ENCODE measurements at regions not wholly inside any gene's neighbourhood (a gene's known extent, or its start where the extent isn't known, plus 50 kb on each side); places are given as distances from the start of the nearest gene placed in this dataset.

GRCh38 chr2:215702116-215702902 is 266.4 kb upstream of the FN1 start:
- peaks cover 3% of the 10 kb centered on the region for H3K9me3 Mint-ChIP-seq (ENCODE audit: low read depth)
- CTCF ChIA-PET = no interaction called here
- H3K36me3 Mint-ChIP-seq (ENCODE audit: low read depth) = no peaks in the 10 kb centered on the region
- no peak overlapping the region for H3K4me3 Mint-ChIP-seq
- DNase-seq (no peak), ATAC-seq (no peak)
- no peak overlapping the region for H3K27ac Mint-ChIP-seq
- POLR2A ChIA-PET = no interaction called here
- H3K27me3 Mint-ChIP-seq = no peaks in the 10 kb centered on the region
- intact Hi-C loops (cut with DNase I, micrococcal nuclease) = loop anchor here in 1 of 2 experiments (5.0 kb wide), 1 partner anchor 745 kb away; no protein-coding TSS in a partner anchor
- no peaks in the 10 kb centered on the region for H3K4me1 Mint-ChIP-seq

- no peak for ATAC-seq
- Mint-ChIP-seq H3K27ac (no peak overlapping the region), H3K27me3 (no peaks in the 10 kb centered on the region), H3K4me1 (no peaks in the 10 kb centered on the region), H3K4me3 (no peak overlapping the region), H3K36me3 (ENCODE audit: low read depth) (no peaks in the 10 kb centered on the region), H3K9me3 (ENCODE audit: low read depth) (peaks cover 5% of the 10 kb centered on the region)
- ChIA-PET POLR2A (no interaction called here), CTCF (interaction anchor here (0.9 to 1.2 kb wide), 2 partner anchors 10 to 218 kb away, joined by 3 to 4 read pairs; no protein-coding TSS in a partner anchor)
- DNase-seq = no peak
- intact Hi-C loops (cut with DNase I, micrococcal nuclease) = loop anchor here in 1 of 2 experiments (5.0 kb wide), 1 partner anchor 743 kb away; no protein-coding TSS in a partner anchor
Measured at GRCh38 chr2:215699700-215700538, 264.1 kb upstream of the FN1 start.

DNA sequence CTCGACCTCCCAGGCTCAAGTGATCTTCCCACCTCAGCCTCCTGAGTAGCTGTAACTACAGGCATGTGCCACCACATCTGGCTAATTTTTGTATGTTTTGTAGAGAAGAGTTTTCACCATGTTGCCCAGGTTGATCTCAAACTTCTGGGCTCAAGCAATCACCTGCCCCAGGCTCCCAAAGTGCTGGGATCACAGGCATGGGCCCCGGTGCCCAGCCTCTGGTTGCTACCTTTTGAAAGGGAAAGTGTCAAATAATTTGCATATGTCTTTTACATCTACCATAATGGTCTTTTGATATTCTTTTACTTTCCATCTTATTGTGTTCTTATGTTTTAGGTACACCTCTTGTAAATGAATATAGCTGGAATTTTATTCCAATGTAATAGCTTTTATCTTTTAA is 263.1 kb upstream of the FN1 start:
- no peak for DNase-seq
- Mint-ChIP-seq H3K36me3 (ENCODE audit: low read depth) (no peaks in the 10 kb centered on the region), H3K4me1 (no peaks in the 10 kb centered on the region), H3K9me3 (ENCODE audit: low read depth) (peaks cover 5% of the 10 kb centered on the region), H3K27ac (no peak overlapping the region), H3K4me3 (no peak overlapping the region), H3K27me3 (no peaks in the 10 kb centered on the region)
- intact Hi-C loops (cut with DNase I, micrococcal nuclease) = no loop called here
- CTCF ChIA-PET = interaction anchor here (0.9 to 1.2 kb wide), 2 partner anchors 11 to 219 kb away, joined by 3 to 4 read pairs; no protein-coding TSS in a partner anchor
- no peak for ATAC-seq
- POLR2A ChIA-PET = no interaction called here

- Mint-ChIP-seq H3K27ac (no peak overlapping the region), H3K4me1 (no peaks in the 10 kb centered on the region), H3K27me3 (peaks cover 2% of the 10 kb centered on the region), H3K9me3 (ENCODE audit: low read depth) (peaks cover 5% of the 10 kb centered on the region), H3K36me3 (ENCODE audit: low read depth) (no peaks in the 10 kb centered on the region), H3K4me3 (no peak overlapping the region)
- DNase-seq (no peak), ATAC-seq (no peak)
- ChIA-PET POLR2A (no interaction called here), CTCF (interaction anchor here (1.2 kb wide), 1 partner anchor 220 kb away, joined by 3 read pairs; no protein-coding TSS in a partner anchor)
- intact Hi-C loops (cut with DNase I, micrococcal nuclease) = no loop called here
Measured at GRCh38 chr2:215698566-215698965, 262.7 kb upstream of the FN1 start.

- ATAC-seq (no peak), DNase-seq (no peak)
- ChIA-PET POLR2A (no interaction called here), CTCF (no interaction called here)
- H3K4me3 Mint-ChIP-seq = no peak overlapping the region
- H3K9me3 Mint-ChIP-seq (ENCODE audit: low read depth) = peaks cover 5% of the 10 kb centered on the region
- H3K4me1 Mint-ChIP-seq = no peaks in the 10 kb centered on the region
- no peaks in the 10 kb centered on the region for H3K36me3 Mint-ChIP-seq (ENCODE audit: low read depth)
- peaks cover 6% of the 10 kb centered on the region for H3K27me3 Mint-ChIP-seq
- intact Hi-C loops (cut with DNase I, micrococcal nuclease) = no loop called here
- H3K27ac Mint-ChIP-seq = no peak overlapping the region
Measured at GRCh38 chr2:215697496-215697895, 261.6 kb upstream of the FN1 start.

- no peak overlapping the region for H3K4me3 Mint-ChIP-seq
- no peak overlapping the region for H3K27ac Mint-ChIP-seq
- peaks cover 6% of the 10 kb centered on the region for H3K27me3 Mint-ChIP-seq
- DNase-seq (no peak), ATAC-seq (no peak)
- no peaks in the 10 kb centered on the region for H3K4me1 Mint-ChIP-seq
- ChIA-PET POLR2A (no interaction called here), CTCF (no interaction called here)
- peaks cover 5% of the 10 kb centered on the region for H3K9me3 Mint-ChIP-seq (ENCODE audit: low read depth)
- no peaks in the 10 kb centered on the region for H3K36me3 Mint-ChIP-seq (ENCODE audit: low read depth)
- intact Hi-C loops (cut with DNase I, micrococcal nuclease) = no loop called here
Measured at GRCh38 chr2:215697003-215697402, 261.1 kb upstream of the FN1 start.

DNA sequence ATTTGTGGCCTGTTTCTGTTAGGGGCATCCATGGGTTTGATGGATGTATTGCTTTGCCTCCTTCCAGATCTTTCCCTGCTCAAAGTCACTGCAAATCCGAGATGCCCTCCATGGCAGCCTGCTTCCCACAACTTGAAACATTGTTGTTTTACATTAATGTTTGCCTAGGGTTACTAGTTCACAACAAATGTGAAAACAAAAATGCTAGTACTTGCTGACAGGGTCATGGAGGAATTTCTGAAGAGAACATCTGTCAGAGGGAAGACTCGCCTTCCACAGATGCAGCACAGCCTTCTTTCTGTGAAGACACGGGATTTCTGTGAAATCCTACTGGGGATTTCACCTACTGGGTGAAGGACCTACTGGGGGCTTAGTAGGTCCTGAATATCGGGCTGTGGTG is 260.0 kb upstream of the FN1 start:
- Mint-ChIP-seq H3K4me1 (no peaks in the 10 kb centered on the region), H3K36me3 (ENCODE audit: low read depth) (no peaks in the 10 kb centered on the region), H3K27me3 (peaks cover 6% of the 10 kb centered on the region), H3K4me3 (no peak overlapping the region), H3K9me3 (ENCODE audit: low read depth) (peaks cover 5% of the 10 kb centered on the region), H3K27ac (no peak overlapping the region)
- DNase-seq = no peak
- ChIA-PET CTCF (no interaction called here), POLR2A (no interaction called here)
- no peak for ATAC-seq
- intact Hi-C loops (cut with DNase I, micrococcal nuclease) = no loop called here

- Mint-ChIP-seq H3K4me3 (no peak overlapping the region), H3K27me3 (peaks cover 6% of the 10 kb centered on the region), H3K36me3 (ENCODE audit: low read depth) (no peaks in the 10 kb centered on the region), H3K27ac (no peak overlapping the region), H3K4me1 (no peaks in the 10 kb centered on the region), H3K9me3 (ENCODE audit: low read depth) (peaks cover 5% of the 10 kb centered on the region)
- DNase-seq (no peak), ATAC-seq (no peak)
- intact Hi-C loops (cut with DNase I, micrococcal nuclease) = no loop called here
- POLR2A ChIA-PET = no interaction called here
- CTCF ChIA-PET = no interaction called here
Measured at GRCh38 chr2:215693999-215694580, 258.2 kb upstream of the FN1 start.

DNA sequence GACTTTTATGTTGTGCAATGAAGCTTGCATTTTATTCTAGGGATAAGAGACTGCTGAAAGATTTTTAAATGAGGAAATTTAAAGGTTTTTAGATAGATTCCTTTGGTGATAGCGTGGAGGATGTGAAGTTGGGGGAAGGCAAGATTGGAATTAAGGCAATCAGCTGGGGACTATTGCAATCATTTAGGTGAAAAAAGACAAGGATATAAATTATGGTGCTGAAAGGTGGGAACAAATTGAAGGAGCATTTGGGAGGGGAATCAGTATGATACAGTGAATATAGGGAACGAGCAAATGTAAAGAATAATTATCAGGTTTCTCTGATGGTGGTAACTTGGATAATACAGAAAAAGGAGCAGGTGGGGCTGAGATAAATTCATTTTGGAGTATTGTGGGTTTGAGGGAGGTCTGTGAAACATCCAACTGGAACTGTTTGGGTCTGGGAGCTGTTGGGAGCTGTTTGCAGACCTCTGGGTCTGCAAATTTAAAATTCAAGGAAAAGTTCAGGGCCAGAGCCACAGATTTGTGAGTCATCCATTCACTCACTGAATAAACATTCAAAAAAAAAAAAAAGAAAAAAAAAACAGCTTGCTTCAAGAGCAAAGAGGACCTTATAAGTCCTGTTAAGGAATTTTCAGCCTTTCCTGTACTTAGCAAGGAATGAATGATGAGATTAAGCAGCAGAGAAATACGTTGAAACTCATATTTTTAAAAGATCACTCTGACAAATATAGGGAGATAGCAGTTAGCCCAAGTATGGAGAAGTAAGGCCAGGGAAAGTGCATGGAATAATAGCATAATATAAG is 257.5 kb upstream of the FN1 start:
- ATAC-seq (no peak), DNase-seq (no peak)
- ChIA-PET CTCF (interaction anchor here (0.6 kb wide), 1 partner anchor 423 kb away, joined by 3 read pairs; no protein-coding TSS in a partner anchor), POLR2A (no interaction called here)
- Mint-ChIP-seq H3K9me3 (ENCODE audit: low read depth) (peaks cover 5% of the 10 kb centered on the region), H3K36me3 (ENCODE audit: low read depth) (no peaks in the 10 kb centered on the region), H3K27me3 (peaks cover 6% of the 10 kb centered on the region), H3K27ac (no peak overlapping the region), H3K4me3 (no peak overlapping the region), H3K4me1 (no peaks in the 10 kb centered on the region)
- intact Hi-C loops (cut with DNase I, micrococcal nuclease) = no loop called here

GRCh38 chr2:215692387-215693079 is 256.7 kb upstream of the FN1 start:
- intact Hi-C loops (cut with DNase I, micrococcal nuclease) = no loop called here

GRCh38 chr2:215691346-215691745 is 255.5 kb upstream of the FN1 start:
- DNase-seq (no peak), ATAC-seq (no peak)
- Mint-ChIP-seq H3K9me3 (ENCODE audit: low read depth) (peaks cover 3% of the 10 kb centered on the region), H3K4me3 (no peak overlapping the region), H3K4me1 (no peaks in the 10 kb centered on the region), H3K27ac (no peak overlapping the region), H3K27me3 (peaks cover 6% of the 10 kb centered on the region), H3K36me3 (ENCODE audit: low read depth) (no peaks in the 10 kb centered on the region)
- POLR2A ChIA-PET = no interaction called here
- CTCF ChIA-PET = no interaction called here
- intact Hi-C loops (cut with DNase I, micrococcal nuclease) = no loop called here

More at GRCh38 chr2:215692387-215693079, 256.7 kb upstream of the FN1 start:
- ChIA-PET CTCF (interaction anchor here (0.6 kb wide), 1 partner anchor 422 kb away, joined by 3 read pairs; no protein-coding TSS in a partner anchor), POLR2A (no interaction called here)
- no peak overlapping the region for H3K27ac Mint-ChIP-seq
- no peak for DNase-seq
- ATAC-seq = no peak
- no peaks in the 10 kb centered on the region for H3K4me1 Mint-ChIP-seq
- H3K27me3 Mint-ChIP-seq = peaks cover 6% of the 10 kb centered on the region
- H3K4me3 Mint-ChIP-seq = no peak overlapping the region
- H3K9me3 Mint-ChIP-seq (ENCODE audit: low read depth) = peaks cover 3% of the 10 kb centered on the region
- no peaks in the 10 kb centered on the region for H3K36me3 Mint-ChIP-seq (ENCODE audit: low read depth)
